ENCODE measurements at regions not wholly inside any gene's neighbourhood (a gene's known extent, or its start where the extent isn't known, plus 50 kb on each side); places are given as distances from the start of the nearest gene placed in this dataset.
A peak's percentile ranks its signal among the peaks of the same experiment; 100 is the strongest.

DNA sequence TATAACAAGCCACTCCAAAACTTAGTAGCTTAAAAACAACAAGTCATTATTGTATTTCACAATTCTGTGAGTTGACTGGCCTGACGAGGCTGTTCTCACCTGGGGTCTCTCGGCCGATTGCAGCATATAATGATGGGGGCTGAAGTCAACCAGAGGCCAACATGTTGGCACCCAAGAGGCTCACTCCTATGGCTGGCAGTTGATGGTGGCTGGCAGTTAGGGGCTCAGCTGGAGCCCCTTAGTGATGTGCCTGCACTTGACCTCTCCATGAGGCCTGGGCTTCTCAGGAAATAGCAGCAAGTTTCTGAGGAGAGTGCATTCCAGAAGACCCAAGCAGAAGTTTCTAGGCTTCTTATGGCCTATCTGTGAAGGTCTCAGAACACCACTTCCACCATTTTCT, 459.4 kb downstream of the NPHP4 start:
- Mint-ChIP-seq H3K27ac (no peak overlapping the region), H3K9me3 (peaks cover 2% of the 10 kb centered on the region), H3K27me3 (peaks cover 2% of the 10 kb centered on the region), H3K36me3 (ENCODE audit: low read depth) (no peaks in the 10 kb centered on the region), H3K4me3 (no peak overlapping the region), H3K4me1 (no peaks in the 10 kb centered on the region)
- ChIA-PET CTCF (interaction anchor here (1.0 kb wide), 1 partner anchor 18 kb away, joined by 4 read pairs; no protein-coding TSS in a partner anchor), POLR2A (no interaction called here)
- DNase-seq = no peak

DNA sequence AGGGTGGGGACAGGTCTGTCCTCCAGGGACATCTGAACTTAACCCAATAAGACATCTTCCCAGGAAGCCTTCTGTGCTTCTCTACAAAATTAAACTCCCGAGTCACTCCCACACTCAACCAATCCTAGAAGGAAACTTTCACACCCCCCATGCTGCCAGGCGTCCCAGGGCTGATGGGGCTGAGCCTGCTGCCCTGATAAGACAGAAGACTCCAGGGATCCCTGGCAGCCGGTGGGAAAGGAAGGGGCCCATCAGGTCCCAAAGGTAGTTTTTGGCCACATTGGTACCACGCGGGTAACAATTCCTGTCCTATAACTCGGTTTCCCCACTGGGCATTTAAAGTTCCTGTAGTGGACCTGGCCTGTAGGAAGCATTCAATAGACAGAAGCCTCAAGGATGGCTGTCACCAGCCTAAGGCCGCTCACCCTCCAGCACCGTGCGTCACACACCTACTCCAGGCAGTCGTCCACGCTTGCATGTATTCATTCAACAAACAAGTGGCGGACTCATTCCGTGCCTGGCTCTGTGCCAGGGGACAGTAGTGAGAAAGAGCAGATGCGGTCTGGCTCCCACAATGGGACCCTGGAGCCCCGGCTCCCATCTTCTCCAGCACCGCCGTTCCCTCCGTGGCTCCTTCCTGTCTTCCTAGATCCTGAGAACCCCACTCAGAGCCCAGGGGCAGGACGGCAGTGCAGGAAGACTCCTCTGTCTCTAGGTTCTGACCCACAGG, 465.2 kb downstream of the NPHP4 start:
- Mint-ChIP-seq H3K4me1 (no peaks in the 10 kb centered on the region), H3K4me3 (no peak overlapping the region), H3K27ac (no peak overlapping the region), H3K9me3 (peaks cover 2% of the 10 kb centered on the region), H3K27me3 (peaks cover 2% of the 10 kb centered on the region), H3K36me3 (ENCODE audit: low read depth) (no peaks in the 10 kb centered on the region)
- ChIA-PET POLR2A (no interaction called here), CTCF (no interaction called here)
- no peak for DNase-seq

DNA sequence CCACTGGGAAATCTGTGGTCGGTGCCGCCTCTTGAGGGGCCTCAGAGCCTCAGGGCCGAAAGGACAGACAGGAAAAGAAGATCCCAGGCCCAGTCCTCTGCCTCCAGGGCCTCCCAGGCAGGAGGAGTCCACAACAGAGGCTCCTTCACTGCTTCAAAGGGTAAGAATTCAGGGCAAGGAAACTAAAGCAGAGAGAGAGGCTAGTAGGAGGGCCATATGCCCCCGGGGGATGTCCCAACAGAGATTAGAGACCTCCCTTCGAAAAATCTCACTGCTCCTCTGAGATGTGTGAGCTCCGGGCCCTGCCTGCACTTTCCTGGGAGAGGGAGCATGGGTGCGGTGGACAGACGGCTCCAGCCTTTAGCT, 465.9 kb downstream of the NPHP4 start:
- POLR2A ChIA-PET = no interaction called here
- Mint-ChIP-seq H3K9me3 (peaks cover 2% of the 10 kb centered on the region), H3K27me3 (peaks cover 2% of the 10 kb centered on the region), H3K4me1 (no peaks in the 10 kb centered on the region), H3K27ac (no peak overlapping the region), H3K4me3 (no peak overlapping the region), H3K36me3 (ENCODE audit: low read depth) (no peaks in the 10 kb centered on the region)
- no peak for DNase-seq
- CTCF ChIA-PET = no interaction called here

DNA sequence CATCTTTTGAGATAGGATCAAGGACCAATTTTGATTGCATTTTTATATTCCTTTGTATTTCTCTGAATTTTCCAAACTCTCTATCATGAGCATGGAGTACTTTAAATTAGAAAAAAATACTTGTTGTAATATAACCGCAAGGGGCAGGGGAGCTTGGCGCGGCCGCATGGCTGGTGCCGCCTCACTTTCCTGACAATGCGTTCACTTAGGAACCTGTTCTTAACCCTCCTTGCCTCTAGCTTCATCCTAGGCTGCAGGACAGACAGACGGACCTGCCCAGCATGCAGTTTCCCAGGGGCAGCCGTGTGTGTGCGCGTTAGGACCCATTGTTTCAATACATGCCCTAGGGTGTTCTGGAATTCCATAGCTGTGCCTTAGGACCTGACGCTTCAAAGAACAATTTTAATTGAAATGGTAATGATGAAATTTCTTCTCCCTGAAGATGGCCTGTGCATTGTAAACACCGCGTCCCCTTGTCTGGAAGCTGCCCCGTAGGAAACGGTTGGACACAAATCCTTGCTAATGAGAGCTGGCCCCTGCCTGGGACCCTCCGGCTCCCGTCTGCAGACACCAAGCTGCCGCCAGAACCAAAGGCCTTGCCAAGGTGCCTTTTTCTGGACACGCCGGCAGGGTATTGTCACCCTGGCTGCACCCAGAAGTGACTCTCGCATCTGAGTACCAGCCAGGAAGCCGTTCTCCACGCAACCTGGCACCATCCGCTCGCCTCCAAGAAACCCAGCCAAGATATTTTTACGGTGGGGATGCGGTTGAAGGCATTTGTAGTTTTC, 466.4 kb downstream of the NPHP4 start:
- Mint-ChIP-seq H3K9me3 (peaks cover 2% of the 10 kb centered on the region), H3K4me3 (no peak overlapping the region), H3K27me3 (peaks cover 2% of the 10 kb centered on the region), H3K36me3 (ENCODE audit: low read depth) (no peaks in the 10 kb centered on the region), H3K4me1 (no peaks in the 10 kb centered on the region), H3K27ac (no peak overlapping the region)
- ChIA-PET CTCF (no interaction called here), POLR2A (no interaction called here)
- no peak for DNase-seq

DNA sequence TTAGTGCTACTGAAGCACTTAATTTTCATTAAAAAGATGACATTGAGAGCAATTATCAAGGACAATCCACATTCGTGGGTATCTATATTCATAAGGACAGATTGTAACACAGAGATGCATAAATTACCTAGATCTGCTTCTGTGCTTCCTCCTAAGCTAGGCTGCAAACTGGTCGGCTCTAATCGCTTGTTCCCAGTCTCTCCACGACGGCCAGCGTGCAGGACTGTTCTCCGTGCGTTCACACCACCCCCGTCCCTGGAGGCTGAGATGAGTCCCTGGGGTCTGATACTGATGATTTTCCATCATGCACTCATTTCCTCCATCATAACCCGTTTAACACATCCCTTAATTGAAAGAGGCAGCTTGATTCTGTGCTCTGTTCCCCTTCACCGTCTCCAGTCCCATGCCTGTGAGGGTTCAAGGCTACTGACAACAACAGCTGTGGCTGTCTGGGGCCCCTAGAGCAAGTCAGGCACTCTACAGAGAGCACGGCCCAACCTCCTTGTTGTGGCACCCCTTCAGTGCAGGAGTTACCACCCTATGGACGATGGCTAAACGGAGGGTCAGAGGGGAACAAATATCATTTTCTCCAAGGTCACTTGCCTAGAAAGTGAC, 469.6 kb downstream of the NPHP4 start:
- ChIA-PET POLR2A (no interaction called here), CTCF (no interaction called here)
- H3K27ac Mint-ChIP-seq = no peak overlapping the region
- peaks cover 2% of the 10 kb centered on the region for H3K27me3 Mint-ChIP-seq
- H3K4me3 Mint-ChIP-seq = no peak overlapping the region
- DNase-seq = no peak
- no peaks in the 10 kb centered on the region for H3K36me3 Mint-ChIP-seq (ENCODE audit: low read depth)
- no peaks in the 10 kb centered on the region for H3K4me1 Mint-ChIP-seq
- H3K9me3 Mint-ChIP-seq = no peaks in the 10 kb centered on the region

DNA sequence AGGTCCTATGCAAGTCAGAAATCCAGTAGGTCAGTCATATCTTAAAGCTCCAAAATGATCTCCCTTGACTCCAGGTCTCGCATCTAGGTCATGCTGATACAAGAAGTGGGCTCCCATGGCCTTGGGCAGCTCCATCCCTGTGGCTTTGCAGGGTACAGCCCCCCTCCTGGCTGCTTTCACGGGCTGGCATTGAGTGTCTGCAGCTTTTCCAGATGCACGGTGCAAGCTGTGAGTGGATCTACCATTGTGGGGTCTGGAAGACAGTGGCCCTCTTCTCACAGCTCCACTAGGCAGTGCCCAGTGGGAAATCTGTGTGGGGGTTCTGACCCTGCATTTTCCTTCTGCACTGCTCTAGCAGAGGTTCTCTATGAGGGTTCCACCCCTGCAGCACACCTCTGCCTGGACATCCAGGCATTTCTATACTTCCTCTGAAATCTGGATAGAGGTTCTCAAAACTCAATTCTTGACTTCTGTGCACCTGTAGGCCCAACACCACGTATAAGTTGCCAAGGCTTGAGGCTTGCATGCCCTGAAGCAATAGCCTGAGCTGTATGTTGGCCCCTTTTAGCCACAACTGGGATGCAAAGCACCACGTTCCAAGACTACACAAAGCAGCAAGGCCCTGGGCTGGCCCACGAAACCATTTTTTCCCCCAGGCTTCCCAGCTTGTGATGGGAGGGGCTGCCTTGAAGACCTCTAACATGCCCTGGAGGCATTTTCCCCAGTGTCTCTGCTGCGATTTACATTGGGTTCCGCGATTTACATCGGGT, 472.7 kb downstream of the NPHP4 start:
- H3K4me3 Mint-ChIP-seq = no peak overlapping the region
- ChIA-PET CTCF (no interaction called here), POLR2A (no interaction called here)
- H3K36me3 Mint-ChIP-seq (ENCODE audit: low read depth) = no peaks in the 10 kb centered on the region
- no peak for DNase-seq
- no peaks in the 10 kb centered on the region for H3K4me1 Mint-ChIP-seq
- H3K9me3 Mint-ChIP-seq = no peaks in the 10 kb centered on the region
- H3K27me3 Mint-ChIP-seq = peaks cover 2% of the 10 kb centered on the region
- no peak overlapping the region for H3K27ac Mint-ChIP-seq

DNA sequence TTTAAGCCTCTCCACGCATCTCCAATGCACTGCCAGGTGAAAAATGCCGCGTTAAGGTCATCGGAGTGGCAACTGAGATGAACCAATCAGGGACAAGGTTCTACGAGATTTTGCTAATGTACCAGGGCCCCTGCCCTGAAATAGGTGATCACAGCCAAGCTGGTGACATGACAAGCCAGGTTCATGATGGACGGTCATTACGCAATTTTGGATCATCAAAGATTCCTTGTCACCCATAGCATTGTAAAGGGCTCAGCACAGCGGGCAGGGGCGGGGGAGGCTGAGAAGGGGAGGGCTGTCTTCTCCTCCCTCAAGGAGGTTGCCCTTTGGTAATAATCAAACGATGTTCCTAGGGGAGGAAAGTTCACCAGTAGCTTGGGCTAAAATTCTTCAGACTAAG, 475.5 kb downstream of the NPHP4 start:
- Mint-ChIP-seq H3K36me3 (ENCODE audit: low read depth) (no peaks in the 10 kb centered on the region), H3K4me1 (no peaks in the 10 kb centered on the region), H3K27me3 (peaks cover 1% of the 10 kb centered on the region), H3K27ac (no peak overlapping the region), H3K4me3 (no peak overlapping the region), H3K9me3 (no peaks in the 10 kb centered on the region)
- ChIA-PET POLR2A (no interaction called here), CTCF (interaction anchor here (0.7 to 1.6 kb wide), 2 partner anchors 106 to 245 kb away, joined by 3 read pairs; no protein-coding TSS in a partner anchor)
- no peak for DNase-seq

DNA sequence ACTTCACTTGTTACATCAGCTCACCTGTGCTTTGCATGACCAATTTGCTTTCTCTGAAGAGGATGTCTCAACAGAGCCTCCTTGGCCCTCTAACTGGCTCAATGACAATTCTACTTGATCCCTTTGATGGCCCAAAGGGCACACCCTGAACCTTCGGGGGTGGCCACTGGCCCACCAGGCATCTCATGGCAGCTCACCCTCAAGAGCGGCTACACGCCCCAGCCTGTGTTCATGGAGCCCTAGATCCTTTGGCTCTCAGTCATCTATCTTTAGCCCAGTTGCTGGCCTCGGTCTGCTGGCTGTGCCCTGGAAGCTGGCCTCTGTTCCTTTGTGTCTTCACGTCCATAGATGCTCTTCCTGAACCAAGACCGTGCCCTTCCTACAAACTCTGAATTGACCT, 476.7 kb downstream of the NPHP4 start:
- ChIA-PET POLR2A (no interaction called here), CTCF (interaction anchor here (0.7 to 1.7 kb wide), 6 partner anchors 9 to 230 kb away, joined by 3 to 10 read pairs (median 4); no protein-coding TSS in a partner anchor)
- no peak overlapping the region for H3K4me3 Mint-ChIP-seq
- H3K36me3 Mint-ChIP-seq (ENCODE audit: low read depth) = no peaks in the 10 kb centered on the region
- no peaks in the 10 kb centered on the region for H3K4me1 Mint-ChIP-seq
- no peak for DNase-seq
- H3K27ac Mint-ChIP-seq = no peak overlapping the region
- H3K27me3 Mint-ChIP-seq = peaks cover 6% of the 10 kb centered on the region
- no peaks in the 10 kb centered on the region for H3K9me3 Mint-ChIP-seq

DNA sequence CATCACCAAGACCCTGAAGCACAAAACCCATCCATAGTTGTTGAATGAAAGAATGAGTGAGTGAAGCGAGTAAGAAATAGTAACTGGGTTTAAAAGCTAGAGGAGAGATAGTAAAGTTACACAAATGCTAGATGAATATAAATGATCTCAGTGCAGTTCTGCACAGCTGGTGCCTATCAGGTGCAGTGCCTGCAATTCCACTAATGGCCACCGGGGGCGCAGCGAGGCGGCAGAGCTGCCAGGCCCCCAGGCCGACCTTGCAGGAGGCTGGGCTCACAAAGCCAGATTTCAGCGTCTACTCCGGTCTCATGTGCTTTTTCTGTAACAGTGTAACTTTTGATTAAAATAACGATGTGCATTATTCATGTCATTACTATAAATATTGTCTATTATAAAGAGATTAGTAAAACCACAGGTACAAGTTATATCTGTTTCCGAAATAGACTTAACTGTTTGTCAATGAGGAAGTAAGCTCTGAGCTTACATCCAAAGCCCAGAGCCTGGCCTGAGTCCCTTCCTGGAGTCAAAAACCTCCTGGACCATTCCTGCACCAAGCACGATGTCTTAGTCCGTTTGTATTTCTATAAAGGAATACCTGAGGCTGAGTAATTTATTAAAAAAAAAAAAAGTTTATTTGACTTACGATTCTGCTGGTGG, 477.6 kb downstream of the NPHP4 start:
- H3K27me3 Mint-ChIP-seq = peaks cover 9% of the 10 kb centered on the region
- no peaks in the 10 kb centered on the region for H3K36me3 Mint-ChIP-seq (ENCODE audit: low read depth)
- DNase-seq = peak; percentile 67
- no peak overlapping the region for H3K27ac Mint-ChIP-seq
- no peaks in the 10 kb centered on the region for H3K9me3 Mint-ChIP-seq
- CTCF ChIA-PET = interaction anchor here (0.6 to 1.7 kb wide), 12 partner anchors 9 to 1849 kb away, joined by 3 to 10 read pairs (median 4); no protein-coding TSS in a partner anchor
- H3K4me3 Mint-ChIP-seq = no peak overlapping the region
- POLR2A ChIA-PET = no interaction called here
- H3K4me1 Mint-ChIP-seq = no peaks in the 10 kb centered on the region

DNA sequence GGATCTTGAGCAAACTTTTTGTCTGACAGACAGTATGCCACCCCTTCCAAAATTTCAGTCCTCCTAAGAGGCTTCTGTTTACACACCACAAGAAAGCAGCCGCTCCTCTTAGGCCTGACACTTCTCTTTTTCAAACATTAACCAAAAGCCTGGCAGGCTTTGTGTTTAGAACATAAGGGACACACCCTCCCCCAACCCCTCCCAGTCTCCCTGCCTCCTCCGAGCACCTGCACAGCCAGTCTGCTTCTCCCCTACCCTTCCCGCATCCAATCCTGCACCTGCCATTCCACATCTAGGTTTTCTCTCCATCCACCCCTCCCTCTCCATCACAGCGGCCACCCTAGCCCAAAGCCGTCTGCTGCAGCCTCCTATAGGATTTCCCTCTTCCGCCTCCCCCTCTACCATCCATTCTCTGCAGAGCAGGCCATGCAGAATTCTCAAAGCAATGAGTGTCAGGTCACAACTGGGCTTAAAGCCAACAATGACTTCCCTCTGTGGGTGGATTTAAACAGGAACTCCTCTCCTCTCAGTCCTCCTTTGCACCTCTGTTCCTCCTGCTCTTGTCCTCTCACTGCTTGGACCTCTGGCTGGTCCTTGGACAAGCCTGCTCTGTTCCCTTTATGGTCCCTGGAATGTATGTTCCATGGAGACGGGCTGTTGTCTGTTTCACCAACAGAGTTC, 478.2 kb downstream of the NPHP4 start:
- ChIA-PET POLR2A (no interaction called here), CTCF (interaction anchor here (0.8 to 1.7 kb wide), 10 partner anchors 9 to 232 kb away, joined by 3 to 10 read pairs (median 4); no protein-coding TSS in a partner anchor)
- peaks cover 9% of the 10 kb centered on the region for H3K27me3 Mint-ChIP-seq
- no peaks in the 10 kb centered on the region for H3K36me3 Mint-ChIP-seq (ENCODE audit: low read depth)
- no peaks in the 10 kb centered on the region for H3K9me3 Mint-ChIP-seq
- H3K4me3 Mint-ChIP-seq = no peak overlapping the region
- H3K27ac Mint-ChIP-seq = no peak overlapping the region
- no peak for DNase-seq
- no peaks in the 10 kb centered on the region for H3K4me1 Mint-ChIP-seq

DNA sequence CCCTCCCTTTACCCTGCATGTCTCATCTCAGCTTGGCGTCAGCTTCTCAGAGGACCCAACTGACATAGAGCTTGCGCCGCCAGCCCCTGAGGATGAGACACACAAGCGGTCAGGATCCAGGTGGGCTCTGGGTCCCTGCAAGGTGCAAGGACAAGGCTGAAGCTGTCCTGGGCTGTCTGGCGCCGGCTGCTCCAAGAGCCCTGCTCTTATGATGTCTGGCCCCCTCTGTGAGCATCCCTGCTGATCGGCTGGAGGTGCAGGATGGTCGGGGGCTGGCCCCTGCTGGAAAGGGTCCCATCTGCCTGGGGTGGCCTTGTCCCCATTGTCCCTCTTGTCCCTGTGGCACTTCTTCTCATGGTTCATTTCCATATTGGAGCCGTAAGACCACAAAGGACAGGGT, 479.0 kb downstream of the NPHP4 start:
- H3K9me3 Mint-ChIP-seq = no peaks in the 10 kb centered on the region
- no peak overlapping the region for H3K4me3 Mint-ChIP-seq
- DNase-seq = no peak
- no peak overlapping the region for H3K27ac Mint-ChIP-seq
- no peaks in the 10 kb centered on the region for H3K4me1 Mint-ChIP-seq
- ChIA-PET POLR2A (no interaction called here), CTCF (interaction anchor here (1.1 kb wide), 1 partner anchor 233 kb away, joined by 3 read pairs; no protein-coding TSS in a partner anchor)
- peaks cover 9% of the 10 kb centered on the region for H3K27me3 Mint-ChIP-seq
- H3K36me3 Mint-ChIP-seq (ENCODE audit: low read depth) = no peaks in the 10 kb centered on the region

DNA sequence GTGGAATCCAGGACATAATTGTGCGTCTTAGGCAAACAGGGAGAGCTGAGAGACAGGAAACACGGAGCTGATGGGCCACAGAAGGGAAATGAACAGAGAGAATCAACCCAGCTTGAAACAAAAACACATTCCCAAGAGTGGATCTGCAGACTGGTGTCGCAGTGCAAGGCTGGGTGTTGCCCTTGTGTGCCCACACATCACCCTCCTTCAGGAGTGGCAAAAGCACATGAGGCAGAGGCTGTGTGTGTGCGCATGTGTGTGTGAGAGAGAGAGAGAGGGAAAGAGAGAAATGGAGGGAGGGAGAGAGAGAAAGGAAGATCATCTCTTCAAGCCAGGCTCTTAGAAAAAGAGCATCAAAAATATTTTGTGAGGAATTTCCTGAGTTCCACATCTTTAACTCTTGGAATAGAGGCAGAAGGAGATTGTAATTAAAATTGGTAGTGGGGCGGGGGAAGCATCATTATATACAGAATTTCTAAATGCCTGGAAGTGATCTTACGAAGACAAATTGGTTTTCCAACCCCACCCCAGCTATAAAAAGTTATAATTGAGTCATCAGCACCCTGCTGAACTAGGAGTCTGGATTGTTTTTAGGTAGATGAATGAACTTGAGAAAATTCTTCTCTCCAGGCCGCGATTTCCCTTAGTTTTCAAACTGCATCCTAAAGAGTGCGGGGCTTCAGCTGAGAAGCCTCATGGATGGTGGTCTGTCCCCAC, 480.7 kb downstream of the NPHP4 start:
- H3K27ac Mint-ChIP-seq = no peak overlapping the region
- no peaks in the 10 kb centered on the region for H3K36me3 Mint-ChIP-seq (ENCODE audit: low read depth)
- H3K27me3 Mint-ChIP-seq = peaks cover 9% of the 10 kb centered on the region
- no peak for DNase-seq
- H3K9me3 Mint-ChIP-seq = no peaks in the 10 kb centered on the region
- no peaks in the 10 kb centered on the region for H3K4me1 Mint-ChIP-seq
- H3K4me3 Mint-ChIP-seq = no peak overlapping the region
- ChIA-PET POLR2A (no interaction called here), CTCF (interaction anchor here (1.5 to 2.4 kb wide), 2 partner anchors 234 to 463 kb away, joined by 11 read pairs; no protein-coding TSS in a partner anchor)
